ENCODE measurements at regions not wholly inside any gene's neighbourhood (a gene's known extent, or its start where the extent isn't known, plus 50 kb on each side); places are given as distances from the start of the nearest gene placed in this dataset.
"Not testable (repeated sequence)": the region's sequence is repeated elsewhere in the genome, so short reads cannot be mapped to it uniquely, and the experiment has no call there.

GRCh38 chr1:212155219-212155618 is 119.7 kb downstream of the DTL start:
- no peak for DNase-seq

GRCh38 chr1:212157252-212157651 is 121.7 kb downstream of the DTL start:
- no peak for DNase-seq

GRCh38 chr1:212158912-212159796 is 123.6 kb downstream of the DTL start:
- no peak for DNase-seq

GRCh38 chr1:212161231-212161781 is 123.9 kb upstream of the PPP2R5A start:
- no peak for DNase-seq

- DNase-seq, result peak; percentile 21
These were observed 122.6 kb upstream of the PPP2R5A start for GRCh38 chr1:212162635-212163034.

GRCh38 chr1:212164095-212164872 is 120.9 kb upstream of the PPP2R5A start:
- DNase-seq, result no peak

- DNase-seq, result no peak
These were observed 119.0 kb upstream of the PPP2R5A start for GRCh38 chr1:212166244-212166643.

GRCh38 chr1:212166644-212167043 is 118.6 kb upstream of the PPP2R5A start:
- DNase-seq, result no peak

- peak; percentile 7 for DNase-seq
These were observed 118.1 kb upstream of the PPP2R5A start for GRCh38 chr1:212167098-212167497.

GRCh38 chr1:212173567-212173966 is 111.6 kb upstream of the PPP2R5A start:
- DNase-seq, result no peak

- not testable (repeated sequence) for DNase-seq
These were observed 110.9 kb upstream of the PPP2R5A start for GRCh38 chr1:212174295-212174694.

- DNase-seq, result no peak
These were observed 107.7 kb upstream of the PPP2R5A start for GRCh38 chr1:212177542-212177941.

GRCh38 chr1:212178851-212179250 is 106.4 kb upstream of the PPP2R5A start:
- DNase-seq, result no peak

GRCh38 chr1:212179394-212180076 is 105.7 kb upstream of the PPP2R5A start:
- no peak for DNase-seq

GRCh38 chr1:212181015-212181882 is 104.0 kb upstream of the PPP2R5A start:
- DNase-seq, result no peak

- DNase-seq, result no peak
These were observed 103.0 kb upstream of the PPP2R5A start for GRCh38 chr1:212182171-212182570.

GRCh38 chr1:212182579-212182978 is 102.6 kb upstream of the PPP2R5A start:
- DNase-seq, result no peak

- DNase-seq, result no peak
These were observed 98.6 kb upstream of the PPP2R5A start for GRCh38 chr1:212186427-212187207.

GRCh38 chr1:212188599-212189351 is 96.4 kb upstream of the PPP2R5A start:
- no peak for DNase-seq

GRCh38 chr1:212189352-212189738 is 95.9 kb upstream of the PPP2R5A start:
- DNase-seq, result no peak

- DNase-seq, result no peak
These were observed 95.0 kb upstream of the PPP2R5A start for GRCh38 chr1:212190169-212190568.
